A673 (cell line): ENCODE measurements at regions not wholly inside any gene's neighbourhood (a gene's known extent, or its start where the extent isn't known, plus 50 kb on each side); places are given as distances from the start of the nearest gene placed in this dataset.

Source experiments
- CTCF ChIP-seq: fragments of 300-800, 200-600 bp; sonication (generic); conservative IDR thresholded peaks from 2 replicates; pipeline ENCODE4 v1.5.1; 2017; ENCODE audit warnings: low read depth, mild to moderate bottlenecking, antibody characterized with exemption, low read length, moderate library complexity, mixed read lengths
- EZH2 ChIP-seq: fragments of 200-600 bp; sonication (generic); IDR thresholded peaks from 2 replicates; pipeline ENCODE4 v1.6.1; 2017; ENCODE audit warnings: borderline replicate concordance, low read depth, mild to moderate bottlenecking, mixed read lengths, antibody characterized with exemption, low read length; ENCODE audit not compliant: poor library complexity, severe bottlenecking

- no peak for TF ChIP-seq EZH2
- TF ChIP-seq CTCF = no peak
These were observed 738.1 kb upstream of the NCAM2 start for GRCh38 chr21:20260124-20260523.
